ENCODE measurements at regions not wholly inside any gene's neighbourhood (a gene's known extent, or its start where the extent isn't known, plus 50 kb on each side); places are given as distances from the start of the nearest gene placed in this dataset.
"Not testable (repeated sequence)": the region's sequence is repeated elsewhere in the genome, so short reads cannot be mapped to it uniquely, and the experiment has no call there.

- H3K9me3 Mint-ChIP-seq = peaks cover 12% of the 10 kb centered on the region
- no peaks in the 10 kb centered on the region for H3K4me1 Mint-ChIP-seq (ENCODE audit: low read depth)
- H3K27me3 Mint-ChIP-seq = no peaks in the 10 kb centered on the region
- H3K27ac Mint-ChIP-seq = no peak overlapping the region
- H3K36me3 Mint-ChIP-seq (ENCODE audit: low read depth) = no peaks in the 10 kb centered on the region
- no peak overlapping the region for H3K4me3 Mint-ChIP-seq
Observed at GRCh38 chr10:42883993-42884983, 101.7 kb downstream of the BMS1 start.

- H3K36me3 Mint-ChIP-seq (ENCODE audit: low read depth) = no peaks in the 10 kb centered on the region
- no peak overlapping the region for H3K27ac Mint-ChIP-seq
- peaks cover 12% of the 10 kb centered on the region for H3K9me3 Mint-ChIP-seq
- peaks cover 3% of the 10 kb centered on the region for H3K27me3 Mint-ChIP-seq
- H3K4me3 Mint-ChIP-seq = no peak overlapping the region
- H3K4me1 Mint-ChIP-seq (ENCODE audit: low read depth) = no peaks in the 10 kb centered on the region
Observed at GRCh38 chr10:42885491-42886270, 103.1 kb downstream of the BMS1 start.

- Mint-ChIP-seq H3K9me3 (no peaks in the 10 kb centered on the region), H3K4me1 (ENCODE audit: low read depth) (no peaks in the 10 kb centered on the region), H3K27ac (no peak overlapping the region), H3K4me3 (no peak overlapping the region), H3K27me3 (peaks cover 11% of the 10 kb centered on the region), H3K36me3 (ENCODE audit: low read depth) (no peaks in the 10 kb centered on the region)
Observed at GRCh38 chr10:42887734-42888503, 105.3 kb downstream of the BMS1 start.

GRCh38 chr10:42888504-42889095 is 106.0 kb downstream of the BMS1 start:
- Mint-ChIP-seq H3K4me1 (ENCODE audit: low read depth) (no peaks in the 10 kb centered on the region), H3K27ac (no peak overlapping the region), H3K36me3 (ENCODE audit: low read depth) (no peaks in the 10 kb centered on the region), H3K27me3 (peaks cover 18% of the 10 kb centered on the region), H3K9me3 (no peaks in the 10 kb centered on the region), H3K4me3 (no peak overlapping the region)

GRCh38 chr10:42896735-42897134 is 114.1 kb downstream of the BMS1 start:
- peaks cover 9% of the 10 kb centered on the region for H3K4me1 Mint-ChIP-seq (ENCODE audit: low read depth)
- H3K27ac Mint-ChIP-seq = no peak overlapping the region
- no peak overlapping the region for H3K4me3 Mint-ChIP-seq
- H3K9me3 Mint-ChIP-seq = peaks cover 4% of the 10 kb centered on the region
- H3K27me3 Mint-ChIP-seq = peaks cover 58% of the 10 kb centered on the region
- no peaks in the 10 kb centered on the region for H3K36me3 Mint-ChIP-seq (ENCODE audit: low read depth)

- peaks cover 9% of the 10 kb centered on the region for H3K4me1 Mint-ChIP-seq (ENCODE audit: low read depth)
- H3K36me3 Mint-ChIP-seq (ENCODE audit: low read depth) = no peaks in the 10 kb centered on the region
- H3K9me3 Mint-ChIP-seq = peaks cover 4% of the 10 kb centered on the region
- no peak overlapping the region for H3K27ac Mint-ChIP-seq
- H3K4me3 Mint-ChIP-seq = no peak overlapping the region
- H3K27me3 Mint-ChIP-seq = peaks cover 52% of the 10 kb centered on the region
Observed at GRCh38 chr10:42898037-42898960, 115.7 kb downstream of the BMS1 start.

GRCh38 chr10:42899036-42899435 is 116.4 kb downstream of the BMS1 start:
- Mint-ChIP-seq H3K27me3 (peaks cover 45% of the 10 kb centered on the region), H3K4me1 (ENCODE audit: low read depth) (peaks cover 9% of the 10 kb centered on the region), H3K36me3 (ENCODE audit: low read depth) (no peaks in the 10 kb centered on the region), H3K4me3 (no peak overlapping the region), H3K9me3 (peaks cover 4% of the 10 kb centered on the region), H3K27ac (no peak overlapping the region)

GRCh38 chr10:42900346-42900745 is 117.8 kb downstream of the BMS1 start:
- H3K4me1 Mint-ChIP-seq (ENCODE audit: low read depth); H3K4me3 Mint-ChIP-seq; H3K9me3 Mint-ChIP-seq; H3K27ac Mint-ChIP-seq; H3K36me3 Mint-ChIP-seq (ENCODE audit: low read depth): not testable (repeated sequence)
- peaks cover 42% of the 10 kb centered on the region for H3K27me3 Mint-ChIP-seq

- peaks cover 4% of the 10 kb centered on the region for H3K9me3 Mint-ChIP-seq
- peaks cover 14% of the 10 kb centered on the region for H3K27me3 Mint-ChIP-seq
- H3K4me1 Mint-ChIP-seq (ENCODE audit: low read depth) = no peaks in the 10 kb centered on the region
- H3K4me3 Mint-ChIP-seq = no peak overlapping the region
- H3K27ac Mint-ChIP-seq = no peak overlapping the region
- no peaks in the 10 kb centered on the region for H3K36me3 Mint-ChIP-seq (ENCODE audit: low read depth)
Observed at GRCh38 chr10:42911359-42911758, 128.8 kb downstream of the BMS1 start.

GRCh38 chr10:42916974-42917373 is 134.4 kb downstream of the BMS1 start:
- no peaks in the 10 kb centered on the region for H3K4me1 Mint-ChIP-seq (ENCODE audit: low read depth)
- H3K27ac Mint-ChIP-seq = no peak overlapping the region
- peaks cover 4% of the 10 kb centered on the region for H3K9me3 Mint-ChIP-seq
- no peaks in the 10 kb centered on the region for H3K36me3 Mint-ChIP-seq (ENCODE audit: low read depth)
- H3K27me3 Mint-ChIP-seq = peaks cover 3% of the 10 kb centered on the region
- no peak overlapping the region for H3K4me3 Mint-ChIP-seq

GRCh38 chr10:42917821-42918220 is 135.2 kb downstream of the BMS1 start:
- Mint-ChIP-seq H3K27me3 (peaks cover 4% of the 10 kb centered on the region), H3K27ac (no peak overlapping the region), H3K9me3 (peaks cover 6% of the 10 kb centered on the region), H3K36me3 (ENCODE audit: low read depth) (no peaks in the 10 kb centered on the region), H3K4me3 (no peak overlapping the region), H3K4me1 (ENCODE audit: low read depth) (no peaks in the 10 kb centered on the region)

GRCh38 chr10:42921951-42922350 is 139.4 kb downstream of the BMS1 start:
- H3K27me3 Mint-ChIP-seq = peaks cover 4% of the 10 kb centered on the region
- no peaks in the 10 kb centered on the region for H3K36me3 Mint-ChIP-seq (ENCODE audit: low read depth)
- no peaks in the 10 kb centered on the region for H3K4me1 Mint-ChIP-seq (ENCODE audit: low read depth)
- H3K27ac Mint-ChIP-seq = no peak overlapping the region
- H3K9me3 Mint-ChIP-seq = peaks cover 6% of the 10 kb centered on the region
- H3K4me3 Mint-ChIP-seq = no peak overlapping the region

- Mint-ChIP-seq H3K4me3 (no peak overlapping the region), H3K4me1 (ENCODE audit: low read depth) (no peaks in the 10 kb centered on the region), H3K9me3 (peaks cover 6% of the 10 kb centered on the region), H3K36me3 (ENCODE audit: low read depth) (no peaks in the 10 kb centered on the region), H3K27ac (no peak overlapping the region), H3K27me3 (peaks cover 4% of the 10 kb centered on the region)
Observed at GRCh38 chr10:42924484-42924883, 141.9 kb downstream of the BMS1 start.
